ENCODE measurements at regions not wholly inside any gene's neighbourhood (a gene's known extent, or its start where the extent isn't known, plus 50 kb on each side); places are given as distances from the start of the nearest gene placed in this dataset.
"Not testable (repeated sequence)": the region's sequence is repeated elsewhere in the genome, so short reads cannot be mapped to it uniquely, and the experiment has no call there.

DNA sequence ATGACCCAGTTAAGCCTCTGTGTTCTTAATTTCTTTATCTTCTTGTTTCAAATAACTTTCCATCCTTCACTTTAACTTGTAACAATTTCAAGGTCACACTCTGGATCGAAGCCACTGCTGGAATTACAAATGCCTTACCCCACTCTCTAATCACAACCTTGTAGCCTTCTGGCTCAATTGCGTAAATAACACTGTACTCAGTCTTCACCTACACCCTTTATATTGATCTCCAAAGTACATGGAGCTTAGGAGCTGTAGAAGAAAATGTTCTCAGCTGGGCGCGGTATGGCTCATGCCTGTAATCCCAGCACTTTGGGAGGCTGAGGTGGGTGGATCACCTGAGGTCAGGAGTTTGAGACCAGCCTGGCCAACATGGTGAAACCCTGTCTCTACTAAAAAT lies 164.3 kb upstream of the NPSR1 start:
- no peak for DNase-seq

DNA sequence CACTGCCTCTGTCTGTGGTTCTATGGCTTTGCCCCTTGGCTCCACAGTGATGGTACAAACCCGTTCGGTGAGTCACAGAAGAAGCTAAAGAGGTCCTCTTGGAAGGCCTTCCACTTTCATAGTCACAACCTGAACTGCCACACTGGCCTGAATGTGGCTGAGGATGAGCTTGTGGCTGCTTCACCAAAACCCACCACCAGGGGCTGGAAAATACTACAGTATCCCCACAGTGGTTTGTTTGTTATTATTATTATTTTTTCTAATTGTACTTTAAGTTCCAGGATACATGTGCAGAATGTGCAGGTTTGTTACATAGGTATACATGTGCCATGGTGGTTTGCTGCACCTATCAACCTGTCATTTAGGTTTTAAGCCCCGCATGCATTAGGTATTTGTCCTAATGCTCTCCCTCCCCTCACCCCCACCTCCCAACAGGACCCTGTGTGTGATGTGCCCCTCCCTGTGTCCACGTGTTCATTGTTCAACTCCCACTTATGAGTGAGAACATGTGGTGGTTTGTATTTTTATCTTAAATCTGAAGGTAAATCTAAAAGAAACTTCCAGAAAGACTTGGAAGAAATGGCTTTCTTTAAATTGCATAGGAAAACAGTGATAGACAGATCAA lies 160.8 kb upstream of the NPSR1 start:
- no peak for DNase-seq

GRCh38 chr7:34501156-34501555 lies 156.9 kb upstream of the NPSR1 start:
- no peak for DNase-seq

- DNase-seq, result no peak
Observed at GRCh38 chr7:34507191-34507590, 150.8 kb upstream of the NPSR1 start.

GRCh38 chr7:34523226-34523918 lies 134.6 kb upstream of the NPSR1 start:
- DNase-seq, result no peak

- DNase-seq, result no peak
Observed at GRCh38 chr7:34530259-34530658, 127.8 kb upstream of the NPSR1 start.

DNA sequence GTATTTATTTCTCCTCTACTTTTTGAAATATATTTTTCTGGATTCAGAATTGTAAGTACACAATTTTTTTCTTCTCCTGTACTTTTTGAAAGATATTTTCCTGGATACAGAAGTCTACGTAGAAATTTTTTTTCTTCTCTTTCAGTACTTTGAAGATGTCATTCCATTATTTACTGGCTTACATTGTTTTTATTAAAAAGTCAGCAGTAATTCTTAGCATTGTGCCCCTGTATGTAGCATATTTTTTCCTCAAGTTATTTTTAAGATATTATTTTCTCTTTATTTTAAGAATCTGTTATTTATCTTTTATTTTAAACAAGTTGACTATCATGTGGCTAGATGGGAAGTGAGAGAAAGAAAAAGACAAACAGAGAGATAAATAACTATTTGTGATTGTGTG lies 119.0 kb upstream of the NPSR1 start:
- DNase-seq, result no peak

GRCh38 chr7:34544621-34545020 lies 113.4 kb upstream of the NPSR1 start:
- DNase-seq, result no peak

DNA sequence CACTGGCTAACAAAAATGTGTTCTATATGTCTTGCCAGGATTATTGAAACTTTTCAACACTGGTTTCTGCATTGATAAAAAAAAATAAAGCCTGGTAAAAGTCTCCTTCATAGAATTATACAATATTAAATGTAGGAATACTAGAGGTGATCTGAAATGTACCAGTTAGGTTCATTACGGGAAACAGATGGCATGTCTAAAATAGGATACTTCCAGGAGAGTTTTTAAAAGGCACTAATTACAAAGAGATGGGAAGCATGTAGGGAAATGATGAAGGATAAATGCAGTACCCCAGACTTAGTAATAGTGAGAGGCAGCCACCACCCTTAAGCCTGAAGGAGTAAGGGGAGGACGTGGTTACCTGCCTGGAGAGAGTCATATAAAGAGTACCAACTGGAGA lies 107.0 kb upstream of the NPSR1 start:
- no peak for DNase-seq

DNA sequence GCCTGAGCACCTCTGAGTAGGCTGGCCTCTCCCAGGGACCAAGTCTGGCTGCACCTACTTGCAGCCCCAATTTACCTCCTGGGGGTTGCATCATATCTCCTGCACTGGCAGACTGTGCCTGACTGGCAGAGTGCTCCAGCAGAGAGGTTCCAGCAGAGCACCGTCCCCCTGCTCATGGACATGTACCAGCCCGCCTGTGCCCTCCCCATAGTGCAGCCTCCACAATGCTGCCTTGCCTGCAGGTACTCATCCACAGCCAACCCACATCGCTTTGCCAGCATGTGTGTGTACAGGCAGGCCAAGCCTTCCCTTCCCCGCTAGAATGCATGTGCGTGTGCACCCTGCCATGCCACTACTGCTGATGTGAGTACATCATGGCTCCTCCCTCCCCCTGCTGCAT lies 105.5 kb upstream of the NPSR1 start:
- DNase-seq, result no peak

DNA sequence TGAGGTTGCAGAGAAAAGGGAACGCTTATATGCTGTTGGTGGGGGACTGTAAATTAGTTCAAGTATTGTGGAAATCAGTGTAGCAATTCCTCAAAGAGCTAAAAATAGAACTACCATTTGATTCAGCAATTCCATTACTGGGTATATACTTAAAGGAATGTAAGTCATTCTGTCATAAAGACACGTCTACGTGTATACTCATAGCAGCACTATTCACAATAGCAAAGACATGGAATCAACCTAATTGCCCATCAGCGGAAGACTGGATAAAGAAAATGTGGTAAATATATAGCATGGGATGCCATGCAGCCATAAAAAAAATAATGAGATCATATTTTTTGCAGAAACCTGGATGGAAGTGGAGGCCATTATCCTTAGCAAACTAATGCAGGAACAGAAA lies 100.0 kb upstream of the NPSR1 start:
- DNase-seq, result no peak

- no peak for DNase-seq
Observed at GRCh38 chr7:34564091-34564490, 93.9 kb upstream of the NPSR1 start.

- no peak for DNase-seq
Observed at GRCh38 chr7:34567906-34568305, 90.1 kb upstream of the NPSR1 start.

GRCh38 chr7:34569975-34570699 lies 87.9 kb upstream of the NPSR1 start:
- no peak for DNase-seq

GRCh38 chr7:34575006-34575405 lies 83.0 kb upstream of the NPSR1 start:
- DNase-seq, result no peak

DNA sequence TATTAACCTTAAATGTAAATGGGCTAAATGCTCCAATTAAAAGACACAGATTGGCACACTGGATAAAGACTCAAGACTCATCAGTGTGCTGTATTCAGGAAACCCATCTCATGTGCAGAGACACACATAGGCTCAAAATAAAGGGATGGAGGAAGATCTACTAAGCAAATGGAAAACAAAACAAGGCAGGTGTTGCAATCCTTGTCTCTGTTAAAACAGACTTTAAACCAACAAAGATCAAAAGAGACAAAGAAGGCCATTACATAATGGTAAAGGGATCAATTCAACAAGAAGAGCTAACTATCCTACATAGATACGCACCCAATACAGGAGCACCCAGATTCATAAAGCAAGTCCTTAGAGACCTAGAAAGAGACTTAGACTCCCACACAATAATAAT lies 80.1 kb upstream of the NPSR1 start:
- DNase-seq, result not testable (repeated sequence)

- not testable (repeated sequence) for DNase-seq
Observed at GRCh38 chr7:34581698-34582097, 76.3 kb upstream of the NPSR1 start.

DNA sequence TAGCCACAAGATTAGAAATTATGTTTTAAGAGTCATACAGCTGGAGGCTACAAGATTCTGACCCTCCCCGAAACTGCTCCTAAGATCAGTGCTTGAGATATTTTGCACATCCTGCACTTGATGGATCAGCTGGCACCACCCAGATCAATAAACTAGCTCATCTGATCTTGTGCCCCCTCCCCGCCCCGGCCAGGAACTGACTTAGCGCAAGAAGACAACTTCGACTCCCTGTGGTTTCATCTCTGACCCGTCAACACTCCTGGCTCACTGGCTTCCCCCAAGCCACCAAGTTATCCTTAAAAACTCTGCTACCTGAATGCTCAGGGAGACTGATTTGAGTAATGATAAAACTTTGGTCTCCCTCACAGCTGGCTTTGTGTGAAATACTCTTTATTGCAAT lies 73.5 kb upstream of the NPSR1 start:
- DNase-seq, result no peak

DNA sequence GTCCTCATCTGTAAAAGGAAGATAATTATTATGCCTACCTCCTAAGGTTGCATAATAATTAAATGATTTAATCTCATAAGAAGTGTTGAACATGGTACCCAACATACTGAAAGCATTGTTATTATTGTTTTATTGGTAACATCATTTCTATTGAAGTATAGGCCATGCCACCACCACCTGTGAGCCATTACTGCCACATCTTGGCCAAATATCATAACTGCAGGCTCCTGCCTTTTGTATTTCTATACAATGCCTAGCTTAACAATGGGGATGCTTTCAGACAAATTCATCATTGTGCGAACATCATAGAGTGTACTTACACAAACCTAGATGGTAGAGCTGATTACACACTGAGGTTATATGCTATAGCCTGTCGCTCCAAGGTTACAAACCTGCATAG lies 61.1 kb upstream of the NPSR1 start:
- no peak for DNase-seq

DNA sequence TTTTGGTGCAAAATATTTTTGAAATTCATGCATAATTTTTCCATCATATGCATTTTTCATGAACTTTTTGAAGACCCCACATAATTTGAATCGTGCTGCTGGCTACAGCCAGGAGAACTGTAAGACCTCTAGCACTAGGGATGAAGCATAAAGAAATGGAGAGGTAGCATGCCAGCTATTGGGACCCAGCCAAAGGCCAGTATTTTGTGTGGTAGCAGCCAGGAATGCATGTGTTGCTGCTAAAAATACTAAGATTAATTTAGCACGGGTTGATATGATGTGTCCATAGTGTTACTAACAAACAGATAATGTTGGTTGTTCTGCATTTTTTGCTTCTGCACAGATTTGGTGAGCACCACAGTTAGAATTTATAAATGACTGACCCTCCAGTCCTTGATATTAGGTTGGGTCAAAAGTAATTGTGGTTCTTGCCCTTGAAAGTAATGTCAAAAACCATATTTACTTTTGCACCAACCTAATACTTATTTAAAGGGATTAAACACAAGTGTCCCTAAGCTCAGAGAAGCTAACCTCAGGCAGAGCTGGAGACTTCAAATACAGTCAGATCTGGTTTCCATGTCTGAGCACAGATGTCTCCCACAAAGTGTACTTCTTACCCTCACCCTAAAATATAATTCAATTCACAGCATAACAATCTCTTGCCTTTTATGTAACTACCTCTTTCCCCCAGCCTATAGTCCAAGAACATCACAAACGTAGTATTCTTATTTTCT lies 54.1 kb upstream of the NPSR1 start:
- no peak for DNase-seq
